ENCODE measurements at regions not wholly inside any gene's neighbourhood (a gene's known extent, or its start where the extent isn't known, plus 50 kb on each side); places are given as distances from the start of the nearest gene placed in this dataset.

DNA sequence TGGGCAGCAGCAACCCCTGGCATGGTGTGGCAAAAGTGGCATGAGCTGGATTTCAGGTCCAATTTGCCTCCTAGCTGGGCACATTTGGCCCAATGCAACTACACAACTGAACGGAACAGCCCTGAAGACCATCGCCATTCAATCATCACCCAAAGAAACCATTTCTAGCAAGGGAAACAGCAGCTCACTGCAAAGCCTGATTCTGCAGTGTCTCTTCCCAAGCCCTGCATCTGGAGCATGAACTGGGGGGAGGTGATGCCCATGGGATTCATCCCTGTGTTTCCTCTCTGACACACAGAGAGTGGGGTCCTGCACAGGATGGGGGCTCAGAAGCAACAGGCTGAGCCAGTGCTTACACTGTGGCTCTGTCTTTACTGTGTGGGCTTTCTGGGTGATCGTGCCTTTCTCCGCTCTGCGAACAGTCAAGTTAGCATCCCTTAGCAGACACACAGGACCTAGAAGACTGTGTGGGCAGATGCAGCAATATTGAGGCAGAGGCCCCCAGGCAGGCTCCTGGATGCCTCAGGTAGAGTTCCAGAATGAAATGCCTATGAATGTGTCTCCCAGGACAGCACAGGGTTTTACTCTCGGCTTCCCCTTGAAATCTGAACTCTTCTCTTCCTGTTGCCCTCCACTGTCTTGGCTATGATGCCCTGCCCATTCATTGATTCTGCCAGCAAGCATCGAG, 91.1 kb upstream of the ALDH1A3 start:
- Histone ChIP-seq H3K4me3 (ENCODE audit: control extremely low read depth in 1 of 5, extremely low read depth in 1 of 5, insufficient read depth in 1 of 5, low read depth in 2 of 5, low read length in 4 of 5) (no peak overlapping the region), H3K79me2 (ENCODE audit: control insufficient read depth, insufficient read depth, low read length) (no peaks in the 10 kb centered on the region), H3K4me2 (replicated peaks; ENCODE audit: low read depth, low read length, poor library complexity, severe bottlenecking) (no peak overlapping the region), H4K20me1 (ENCODE audit: control insufficient read depth, insufficient read depth, low read length, poor library complexity, severe bottlenecking) (no peaks in the 10 kb centered on the region), H3K9ac (ENCODE audit: low read length) (no peak overlapping the region), H3K36me3 (replicated peaks in 1 of 2; ENCODE audit: control extremely low read depth in 1 of 2, control insufficient read depth in 1 of 2, extremely low read depth in 1 of 2, insufficient read depth in 2 of 2, low read length in 1 of 2) (no peaks in the 10 kb centered on the region), H3K27ac (ENCODE audit: low read length in 2 of 2) (no peak overlapping the region), H3K9me3 (ENCODE audit: control extremely low read depth in 1 of 3, control insufficient read depth in 2 of 3, insufficient read depth in 1 of 3, low read length in 2 of 3) (no peaks in the 10 kb centered on the region), H3K4me1 (ENCODE audit: control insufficient read depth in 2 of 2, insufficient read depth in 2 of 2, low read length in 2 of 2) (no peaks in the 10 kb centered on the region), H2AFZ (ENCODE audit: insufficient read depth, low read depth, low read length, poor library complexity, severe bottlenecking) (no peak overlapping the region), H3K27me3 (replicated peaks in 1 of 4; ENCODE audit: control extremely low read depth in 1 of 4, control insufficient read depth in 3 of 4, insufficient read depth in 4 of 4, low read length in 3 of 4) (peaks cover 0 to 2% (median 0%) of the 10 kb centered on the region in 4 experiments)
- H3K4me1 Mint-ChIP-seq = no peaks in the 10 kb centered on the region
- ChIA-PET POLR2A (no interaction called here), CTCF (no interaction called here)
- WGBS (ENCODE audit: insufficient coverage) = 97% methylated on average over 6 of the region's 7 CpGs
- intact Hi-C loops (cut with micrococcal nuclease) = no loop called here
- peaks cover 3% of the 10 kb centered on the region for H3K27me3 Mint-ChIP-seq
- no peak overlapping the region for H3K4me3 Mint-ChIP-seq
- ATAC-seq (ENCODE audit: low read depth) (no peak), DNase-seq (no peak)
- H3K27ac Mint-ChIP-seq = no peak overlapping the region
- TF ChIP-seq, protein P1, sequence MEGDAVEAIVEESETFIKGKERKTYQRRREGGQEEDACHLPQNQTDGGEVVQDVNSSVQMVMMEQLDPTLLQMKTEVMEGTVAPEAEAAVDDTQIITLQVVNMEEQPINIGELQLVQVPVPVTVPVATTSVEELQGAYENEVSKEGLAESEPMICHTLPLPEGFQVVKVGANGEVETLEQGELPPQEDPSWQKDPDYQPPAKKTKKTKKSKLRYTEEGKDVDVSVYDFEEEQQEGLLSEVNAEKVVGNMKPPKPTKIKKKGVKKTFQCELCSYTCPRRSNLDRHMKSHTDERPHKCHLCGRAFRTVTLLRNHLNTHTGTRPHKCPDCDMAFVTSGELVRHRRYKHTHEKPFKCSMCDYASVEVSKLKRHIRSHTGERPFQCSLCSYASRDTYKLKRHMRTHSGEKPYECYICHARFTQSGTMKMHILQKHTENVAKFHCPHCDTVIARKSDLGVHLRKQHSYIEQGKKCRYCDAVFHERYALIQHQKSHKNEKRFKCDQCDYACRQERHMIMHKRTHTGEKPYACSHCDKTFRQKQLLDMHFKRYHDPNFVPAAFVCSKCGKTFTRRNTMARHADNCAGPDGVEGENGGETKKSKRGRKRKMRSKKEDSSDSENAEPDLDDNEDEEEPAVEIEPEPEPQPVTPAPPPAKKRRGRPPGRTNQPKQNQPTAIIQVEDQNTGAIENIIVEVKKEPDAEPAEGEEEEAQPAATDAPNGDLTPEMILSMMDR (IDR thresholded peaks at IDR 0.05) = no peak
- TF ChIP-seq EZH2 (IDR thresholded peaks at IDR 0.05; ENCODE audit: borderline replicate concordance, insufficient read depth, low read depth, low read length, poor library complexity, severe bottlenecking) = no peak
- H3K9me3 Mint-ChIP-seq (ENCODE audit: insufficient read depth) = no peaks in the 10 kb centered on the region

DNA sequence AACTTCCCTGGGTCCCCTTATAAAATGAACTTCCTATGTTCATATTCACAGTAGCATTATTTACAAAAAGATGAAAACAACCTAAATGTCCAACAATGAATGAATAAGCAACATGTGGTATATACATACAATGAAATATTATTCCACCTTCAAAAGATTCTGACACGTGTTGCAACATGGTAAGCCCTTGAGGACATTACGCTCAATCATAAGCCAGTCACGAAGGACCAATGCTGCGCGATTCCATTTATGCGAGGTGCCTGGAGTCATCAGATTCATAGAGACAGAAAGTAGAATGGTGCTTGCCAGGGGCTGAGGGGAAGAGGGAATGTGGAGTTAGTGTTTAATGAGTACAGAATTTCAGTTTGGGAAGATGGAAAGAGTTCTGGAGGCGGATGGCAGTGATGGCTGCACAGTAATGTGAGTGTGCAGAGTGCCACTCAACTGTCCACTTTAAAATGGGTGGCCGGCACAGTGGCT, 88.8 kb upstream of the ALDH1A3 start:
- no peak for DNase-seq
- Histone ChIP-seq H3K79me2 (ENCODE audit: control insufficient read depth, insufficient read depth, low read length) (no peaks in the 10 kb centered on the region), H3K27me3 (replicated peaks in 1 of 4; ENCODE audit: control extremely low read depth in 1 of 4, control insufficient read depth in 3 of 4, insufficient read depth in 4 of 4, low read length in 3 of 4) (peaks cover 0 to 2% (median 0%) of the 10 kb centered on the region in 4 experiments), H3K27ac (ENCODE audit: low read length in 2 of 2) (no peak overlapping the region), H4K20me1 (ENCODE audit: control insufficient read depth, insufficient read depth, low read length, poor library complexity, severe bottlenecking) (no peaks in the 10 kb centered on the region), H3K9ac (ENCODE audit: low read length) (no peak overlapping the region), H3K4me2 (replicated peaks; ENCODE audit: low read depth, low read length, poor library complexity, severe bottlenecking) (no peak overlapping the region), H3K36me3 (replicated peaks in 1 of 2; ENCODE audit: control extremely low read depth in 1 of 2, control insufficient read depth in 1 of 2, extremely low read depth in 1 of 2, insufficient read depth in 2 of 2, low read length in 1 of 2) (no peaks in the 10 kb centered on the region), H3K4me1 (ENCODE audit: control insufficient read depth in 2 of 2, insufficient read depth in 2 of 2, low read length in 2 of 2) (no peaks in the 10 kb centered on the region), H2AFZ (ENCODE audit: insufficient read depth, low read depth, low read length, poor library complexity, severe bottlenecking) (no peak overlapping the region), H3K9me3 (ENCODE audit: control extremely low read depth in 1 of 3, control insufficient read depth in 2 of 3, insufficient read depth in 1 of 3, low read length in 2 of 3) (peaks cover 0 to 3% (median 0%) of the 10 kb centered on the region in 3 donors), H3K4me3 (ENCODE audit: control extremely low read depth in 1 of 5, extremely low read depth in 1 of 5, insufficient read depth in 1 of 5, low read depth in 2 of 5, low read length in 4 of 5) (no peak overlapping the region)
- ChIA-PET CTCF (no interaction called here), POLR2A (no interaction called here)
- ATAC-seq (ENCODE audit: low read depth) = no peak
- H3K27me3 Mint-ChIP-seq = peaks cover 14% of the 10 kb centered on the region
- H3K9me3 Mint-ChIP-seq (ENCODE audit: insufficient read depth) = no peaks in the 10 kb centered on the region
- intact Hi-C loops (cut with micrococcal nuclease) = no loop called here
- no peaks in the 10 kb centered on the region for H3K4me1 Mint-ChIP-seq
- H3K27ac Mint-ChIP-seq = no peak overlapping the region
- H3K4me3 Mint-ChIP-seq = no peak overlapping the region
- 95% methylated on average over 8 of the region's 8 CpGs for WGBS (ENCODE audit: insufficient coverage)
- TF ChIP-seq, protein P1 (IDR thresholded peaks at IDR 0.05) = no peak
- no peak for TF ChIP-seq EZH2 (IDR thresholded peaks at IDR 0.05; ENCODE audit: borderline replicate concordance, insufficient read depth, low read depth, low read length, poor library complexity, severe bottlenecking)
